Stimulated activated naive B cell treated with anti-CD40 and anti-IgM and Interleukin-4, amounts not matched to agents 10 μg/mL and 1 μg/mL and 100 μg/mL, for 72 hours (primary cell): ENCODE measurements at regions not wholly inside any gene's neighbourhood (a gene's known extent, or its start where the extent isn't known, plus 50 kb on each side); places are given as distances from the start of the nearest gene placed in this dataset.
A peak's percentile ranks its signal among the peaks of the same experiment; 100 is the strongest.
"Not testable (repeated sequence)": the region's sequence is repeated elsewhere in the genome, so short reads cannot be mapped to it uniquely, and the experiment has no call there.

Experiments
- ATAC-seq, 2 donors: fragments of 150-1000 bp; cut with Tn5 transposase; replicated peaks; 2 replicates each; pipeline ENCODE4 v1.10.0; 2021; ENCODE audit warnings: moderate library complexity in 1 of 2
- DNase-seq: peaks from one replicate; pipeline ENCODE4 v3.0.0; 2021
- H3K27ac Mint-ChIP-seq: one replicate; pipeline ENCODE4 v1.8.0; 2022; ENCODE audit warnings: mild to moderate bottlenecking, mixed read lengths
- H3K27me3 Mint-ChIP-seq, 2 donors: one replicate each; pipeline ENCODE4 v1.8.0; 2022; ENCODE audit warnings: mixed read lengths in 2 of 2
- H3K36me3 Mint-ChIP-seq, 2 donors: one replicate each; pipeline ENCODE4 v1.8.0; 2022; ENCODE audit warnings: mixed read lengths in 2 of 2, mild to moderate bottlenecking in 1 of 2
- H3K4me1 Mint-ChIP-seq, 2 donors: one replicate each; pipeline ENCODE4 v1.8.0; 2022; ENCODE audit warnings: mixed read lengths in 2 of 2, mild to moderate bottlenecking in 1 of 2
- H3K4me3 Mint-ChIP-seq, 2 donors: one replicate each; pipeline ENCODE4 v1.8.0; 2022; ENCODE audit warnings: mild to moderate bottlenecking in 2 of 2, mixed read lengths in 2 of 2, moderate library complexity in 1 of 2
- H3K9me3 Mint-ChIP-seq, 2 donors: one replicate each; pipeline ENCODE4 v1.8.0; 2022; ENCODE audit warnings: mixed read lengths in 2 of 2, mild to moderate bottlenecking in 1 of 2

DNA sequence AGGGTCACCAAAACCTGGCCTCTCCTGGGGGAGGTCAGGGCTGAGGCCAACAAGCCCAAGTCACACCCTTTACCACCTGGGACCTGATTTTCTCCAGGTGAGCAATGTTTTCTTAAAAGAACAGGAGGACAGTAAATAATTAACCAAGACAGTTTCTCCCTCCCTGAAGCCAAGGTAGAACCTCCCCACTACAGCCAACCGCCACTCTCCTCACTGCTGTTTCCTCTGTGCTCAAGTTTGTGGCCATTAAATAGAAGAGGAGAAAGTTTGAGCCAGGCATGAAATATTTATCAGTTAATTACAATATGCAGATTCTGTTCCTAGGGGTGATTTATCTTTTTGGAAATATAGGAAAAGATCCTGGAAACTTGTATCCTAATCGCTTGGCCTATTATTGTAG lies 150.6 kb upstream of the ANKRD20A1 start:
- H3K4me1 Mint-ChIP-seq, H3K4me3 Mint-ChIP-seq, H3K27ac Mint-ChIP-seq, DNase-seq, H3K9me3 Mint-ChIP-seq, H3K36me3 Mint-ChIP-seq, ATAC-seq, H3K27me3 Mint-ChIP-seq: not testable (repeated sequence)

GRCh38 chr9:67711429-67711828 lies 147.3 kb upstream of the ANKRD20A1 start:
- not testable (repeated sequence) for H3K27me3 Mint-ChIP-seq, H3K4me1 Mint-ChIP-seq, ATAC-seq, H3K36me3 Mint-ChIP-seq, H3K27ac Mint-ChIP-seq, H3K9me3 Mint-ChIP-seq, DNase-seq, H3K4me3 Mint-ChIP-seq

GRCh38 chr9:67711931-67712330 lies 146.8 kb upstream of the ANKRD20A1 start:
- not testable (repeated sequence) for ATAC-seq, H3K4me3 Mint-ChIP-seq, H3K4me1 Mint-ChIP-seq, H3K27me3 Mint-ChIP-seq, H3K27ac Mint-ChIP-seq, DNase-seq, H3K36me3 Mint-ChIP-seq, H3K9me3 Mint-ChIP-seq

DNA sequence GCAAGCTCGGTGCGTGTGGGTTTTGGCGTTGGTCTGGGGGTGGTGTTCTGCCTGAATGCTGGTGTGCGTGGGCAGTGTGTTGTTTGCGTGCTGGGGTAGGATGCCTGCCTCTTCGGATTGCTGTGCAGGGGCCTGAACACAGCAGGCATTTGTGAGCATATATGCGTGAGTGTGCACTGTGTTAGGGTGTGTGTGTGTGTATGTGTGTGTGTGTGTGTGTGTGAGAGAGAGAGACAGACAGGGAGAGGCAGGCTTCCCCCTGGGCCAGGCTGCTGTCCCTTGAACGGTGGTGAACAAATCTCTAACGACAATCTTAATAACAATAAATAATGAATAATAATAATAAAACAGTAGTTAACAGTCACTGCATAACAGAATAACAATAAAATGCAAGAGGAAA lies 145.8 kb upstream of the ANKRD20A1 start:
- peak overlapping the region; percentile 63 for H3K27ac Mint-ChIP-seq

GRCh38 chr9:67717830-67718388 lies 140.8 kb upstream of the ANKRD20A1 start:
- H3K4me3 Mint-ChIP-seq, H3K9me3 Mint-ChIP-seq, H3K4me1 Mint-ChIP-seq, DNase-seq, H3K36me3 Mint-ChIP-seq, H3K27me3 Mint-ChIP-seq, ATAC-seq, H3K27ac Mint-ChIP-seq: not testable (repeated sequence)

More for the DNA sequence above, 145.8 kb upstream of the ANKRD20A1 start:
- H3K36me3 Mint-ChIP-seq, H3K27me3 Mint-ChIP-seq, DNase-seq, H3K4me1 Mint-ChIP-seq, ATAC-seq, H3K9me3 Mint-ChIP-seq: not testable (repeated sequence)
- peak overlapping the region; percentile 48 to 71 for H3K4me3 Mint-ChIP-seq

DNA sequence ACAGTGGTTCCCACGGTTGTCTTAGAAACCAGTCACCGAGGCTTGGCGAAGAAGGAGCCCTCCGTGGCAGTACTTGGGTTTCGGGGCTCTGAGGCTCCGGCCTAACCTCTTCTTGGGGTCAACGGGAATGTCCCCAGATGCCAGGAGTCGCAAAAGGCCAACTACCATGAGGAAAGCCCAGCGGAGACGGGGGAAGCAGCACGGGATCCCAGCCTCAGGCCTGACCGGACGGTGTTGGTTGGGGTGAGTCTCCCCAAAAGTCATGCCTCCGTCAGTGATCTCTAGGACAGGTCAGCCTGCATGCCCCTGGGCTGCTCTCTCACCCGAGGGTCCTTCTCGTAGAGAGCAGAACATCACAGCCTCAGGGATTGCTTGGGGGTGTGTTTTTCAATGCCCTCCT lies 138.2 kb upstream of the ANKRD20A1 start:
- not testable (repeated sequence) for ATAC-seq, DNase-seq, H3K36me3 Mint-ChIP-seq, H3K9me3 Mint-ChIP-seq, H3K4me3 Mint-ChIP-seq, H3K27me3 Mint-ChIP-seq, H3K27ac Mint-ChIP-seq, H3K4me1 Mint-ChIP-seq

DNA sequence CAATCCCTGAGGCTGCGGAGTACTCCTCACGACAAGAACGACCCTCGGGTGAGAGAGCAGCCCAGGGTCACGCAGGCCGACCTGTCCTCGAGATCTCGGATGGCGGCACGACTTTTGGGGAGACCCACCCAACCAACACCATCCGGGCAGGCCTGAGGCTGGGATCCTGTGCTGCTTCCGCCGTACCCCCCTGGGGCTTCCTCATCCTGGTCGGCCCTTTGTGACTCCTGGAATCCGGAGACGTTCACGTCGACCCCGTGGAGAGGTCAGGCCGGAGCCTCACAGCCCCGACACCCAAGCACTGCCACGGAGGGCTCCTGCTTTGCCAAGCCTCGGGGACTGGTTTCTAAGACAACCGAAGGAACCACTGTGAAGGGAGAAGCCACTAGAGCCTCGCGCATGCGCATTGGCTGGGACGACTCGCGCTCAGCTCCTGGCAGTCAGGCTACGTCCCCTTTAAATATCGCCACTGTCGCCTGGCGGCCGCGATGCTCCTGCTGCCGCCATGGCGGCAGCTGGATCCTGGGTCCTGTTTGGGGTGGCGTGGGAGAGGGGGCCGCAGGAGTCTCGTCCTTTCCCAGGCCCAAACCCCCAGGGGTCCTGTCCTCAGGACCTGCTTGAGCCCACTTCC lies 136.2 kb upstream of the ANKRD20A1 start:
- ATAC-seq, result peak; percentile 87 to 92
- H3K4me1 Mint-ChIP-seq, H3K4me3 Mint-ChIP-seq, H3K36me3 Mint-ChIP-seq, H3K27me3 Mint-ChIP-seq, DNase-seq, H3K9me3 Mint-ChIP-seq, H3K27ac Mint-ChIP-seq: not testable (repeated sequence)

GRCh38 chr9:67723185-67723584 lies 135.5 kb upstream of the ANKRD20A1 start:
- not testable (repeated sequence) for H3K27ac Mint-ChIP-seq, DNase-seq, H3K9me3 Mint-ChIP-seq, H3K4me1 Mint-ChIP-seq, H3K36me3 Mint-ChIP-seq, H3K27me3 Mint-ChIP-seq
- H3K4me3 Mint-ChIP-seq, result peak overlapping the region in 1 of 2 donors; percentile 69
- ATAC-seq, result peak in 1 of 2 donors; percentile 49

DNA sequence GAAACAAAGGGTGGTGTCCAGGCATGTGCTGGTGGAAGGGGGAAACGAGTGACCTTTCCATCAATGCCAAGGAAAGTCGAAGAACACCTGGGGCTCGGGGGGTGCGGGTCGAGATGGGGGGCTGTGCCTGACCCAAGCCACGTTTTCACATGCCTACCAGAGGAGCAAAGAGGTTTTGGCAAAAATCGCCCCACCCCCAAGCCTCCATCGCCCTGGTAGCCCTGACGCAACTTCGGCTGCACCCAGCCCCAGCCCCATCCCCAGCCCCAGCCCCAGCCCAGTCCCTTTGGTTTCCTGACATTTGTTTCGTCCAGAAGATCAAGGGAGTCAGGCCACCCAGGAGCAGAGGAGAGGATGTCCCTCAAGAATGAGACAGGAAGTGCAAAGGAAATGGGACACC lies 133.8 kb upstream of the ANKRD20A1 start:
- not testable (repeated sequence) for H3K36me3 Mint-ChIP-seq, H3K27me3 Mint-ChIP-seq, H3K4me1 Mint-ChIP-seq, H3K4me3 Mint-ChIP-seq, H3K27ac Mint-ChIP-seq, H3K9me3 Mint-ChIP-seq, ATAC-seq, DNase-seq

- not testable (repeated sequence) for H3K4me1 Mint-ChIP-seq, H3K27me3 Mint-ChIP-seq, H3K9me3 Mint-ChIP-seq, H3K27ac Mint-ChIP-seq, H3K36me3 Mint-ChIP-seq, DNase-seq
- ATAC-seq, result peak in 1 of 2 donors; percentile 67
- H3K4me3 Mint-ChIP-seq, result peak overlapping the region in 1 of 2 donors; percentile 35
Measured at GRCh38 chr9:67726213-67726988, 132.3 kb upstream of the ANKRD20A1 start.

- not testable (repeated sequence) for H3K27me3 Mint-ChIP-seq, H3K4me3 Mint-ChIP-seq, DNase-seq, H3K4me1 Mint-ChIP-seq, H3K9me3 Mint-ChIP-seq, H3K27ac Mint-ChIP-seq, ATAC-seq, H3K36me3 Mint-ChIP-seq
Measured at GRCh38 chr9:67763133-67763532, 95.6 kb upstream of the ANKRD20A1 start.

DNA sequence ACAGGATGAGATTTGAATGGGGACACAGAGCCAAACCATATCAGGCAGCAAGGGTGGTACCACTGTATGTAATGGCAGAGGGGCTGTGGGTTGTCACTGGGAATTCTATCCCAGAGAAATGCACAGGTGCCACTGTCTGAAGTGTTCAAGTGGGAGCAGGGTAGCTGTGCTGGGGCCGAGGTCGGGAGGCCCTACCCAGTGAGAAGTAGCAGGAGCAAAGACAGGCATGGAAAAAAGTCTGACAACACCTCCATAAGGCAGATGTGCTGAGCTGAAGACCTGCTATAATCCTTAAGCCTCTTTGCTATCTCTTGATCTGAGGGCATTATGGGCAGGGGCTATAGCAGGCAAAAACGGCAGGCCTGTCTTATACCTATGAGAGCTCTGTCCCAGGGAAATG lies 86.9 kb upstream of the ANKRD20A1 start:
- H3K4me1 Mint-ChIP-seq, H3K27me3 Mint-ChIP-seq, H3K9me3 Mint-ChIP-seq, H3K36me3 Mint-ChIP-seq, ATAC-seq, H3K4me3 Mint-ChIP-seq, H3K27ac Mint-ChIP-seq, DNase-seq: not testable (repeated sequence)

DNA sequence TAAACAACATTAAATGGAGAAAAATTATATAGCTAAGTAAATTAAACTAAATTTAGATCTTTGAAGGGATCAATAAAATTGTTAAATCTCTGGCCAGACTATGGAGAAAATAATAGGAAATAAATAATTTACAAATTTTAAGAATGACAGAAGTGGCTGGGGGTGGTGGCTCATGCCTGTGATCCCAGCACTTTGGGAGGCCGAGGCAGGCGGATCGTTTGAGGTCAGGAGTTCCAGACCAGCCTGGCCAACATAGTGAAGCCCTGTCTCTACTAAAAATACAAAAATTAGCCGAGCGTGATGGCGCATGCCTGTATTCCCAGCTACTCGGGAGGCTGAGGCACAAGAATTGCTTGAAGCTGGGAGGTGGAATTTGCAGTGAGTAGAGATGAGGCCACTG lies 58.6 kb upstream of the ANKRD20A1 start:
- H3K36me3 Mint-ChIP-seq, ATAC-seq, H3K4me1 Mint-ChIP-seq, H3K27ac Mint-ChIP-seq, H3K27me3 Mint-ChIP-seq, H3K4me3 Mint-ChIP-seq, DNase-seq, H3K9me3 Mint-ChIP-seq: not testable (repeated sequence)
